Endothelial cell (in vitro differentiated cells): ENCODE measurements at regions not wholly inside any gene's neighbourhood (a gene's known extent, or its start where the extent isn't known, plus 50 kb on each side); places are given as distances from the start of the nearest gene placed in this dataset.

Experiments
- DNase-seq: peaks from one replicate; pipeline ENCODE4 v3.0.0; 2021; ENCODE audit warnings: low spot score
- H3K27ac Mint-ChIP-seq: one replicate; pipeline ENCODE4 v1.8.0; 2021; ENCODE audit warnings: mixed read lengths, inconsistent platforms; ENCODE audit not compliant: unreplicated experiment
- H3K27me3 Mint-ChIP-seq: one replicate; pipeline ENCODE4 v1.8.0; 2021; ENCODE audit warnings: mild to moderate bottlenecking, moderate library complexity, mixed read lengths, inconsistent platforms; ENCODE audit not compliant: unreplicated experiment
- H3K36me3 Mint-ChIP-seq: one replicate; pipeline ENCODE4 v1.8.0; 2021; ENCODE audit warnings: mild to moderate bottlenecking, low read depth, mixed read lengths, inconsistent platforms; ENCODE audit not compliant: unreplicated experiment
- H3K4me1 Mint-ChIP-seq: one replicate; pipeline ENCODE4 v1.8.0; 2021; ENCODE audit warnings: mild to moderate bottlenecking, mixed read lengths, inconsistent platforms; ENCODE audit not compliant: unreplicated experiment
- H3K4me3 Mint-ChIP-seq: one replicate; pipeline ENCODE4 v1.8.0; 2021; ENCODE audit warnings: mild to moderate bottlenecking, mixed read lengths, inconsistent platforms; ENCODE audit not compliant: unreplicated experiment
- H3K9me3 Mint-ChIP-seq: one replicate; pipeline ENCODE4 v1.8.0; 2021; ENCODE audit warnings: mixed read lengths, inconsistent platforms; ENCODE audit not compliant: unreplicated experiment
- TF ChIP-seq, protein P1 (sequence below): fragments of 200-600 bp; sonication (generic); IDR thresholded peaks from one replicate; pipeline ENCODE4 v1.5.0; 2021; ENCODE audit warnings: antibody characterized with exemption; ENCODE audit not compliant: unreplicated experiment

DNA sequence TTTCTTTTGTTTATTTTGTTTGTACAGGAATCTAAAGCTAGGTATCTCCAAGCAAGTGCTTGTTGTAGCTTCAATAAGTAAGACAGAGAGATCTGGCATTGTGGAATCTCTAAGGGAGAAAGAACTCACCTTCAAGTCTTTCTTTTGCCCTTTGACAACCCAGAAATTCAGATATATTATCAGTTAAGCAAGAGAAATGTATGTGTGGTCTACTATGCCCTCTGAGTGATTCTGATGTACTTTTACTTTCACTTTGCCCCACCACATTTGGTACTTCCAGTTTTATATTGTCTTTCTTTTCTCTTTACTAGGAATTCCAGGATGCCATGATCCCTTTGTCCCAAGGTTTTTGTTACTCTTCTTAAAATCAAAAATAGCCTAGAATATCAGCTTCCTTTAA, 259.6 kb upstream of the PIK3C3 start:
- Mint-ChIP-seq H3K27me3 (no peaks in the 10 kb centered on the region), H3K27ac (no peak overlapping the region), H3K36me3 (no peaks in the 10 kb centered on the region), H3K4me3 (no peak overlapping the region), H3K4me1 (no peaks in the 10 kb centered on the region), H3K9me3 (no peaks in the 10 kb centered on the region)
- TF ChIP-seq, protein P1, sequence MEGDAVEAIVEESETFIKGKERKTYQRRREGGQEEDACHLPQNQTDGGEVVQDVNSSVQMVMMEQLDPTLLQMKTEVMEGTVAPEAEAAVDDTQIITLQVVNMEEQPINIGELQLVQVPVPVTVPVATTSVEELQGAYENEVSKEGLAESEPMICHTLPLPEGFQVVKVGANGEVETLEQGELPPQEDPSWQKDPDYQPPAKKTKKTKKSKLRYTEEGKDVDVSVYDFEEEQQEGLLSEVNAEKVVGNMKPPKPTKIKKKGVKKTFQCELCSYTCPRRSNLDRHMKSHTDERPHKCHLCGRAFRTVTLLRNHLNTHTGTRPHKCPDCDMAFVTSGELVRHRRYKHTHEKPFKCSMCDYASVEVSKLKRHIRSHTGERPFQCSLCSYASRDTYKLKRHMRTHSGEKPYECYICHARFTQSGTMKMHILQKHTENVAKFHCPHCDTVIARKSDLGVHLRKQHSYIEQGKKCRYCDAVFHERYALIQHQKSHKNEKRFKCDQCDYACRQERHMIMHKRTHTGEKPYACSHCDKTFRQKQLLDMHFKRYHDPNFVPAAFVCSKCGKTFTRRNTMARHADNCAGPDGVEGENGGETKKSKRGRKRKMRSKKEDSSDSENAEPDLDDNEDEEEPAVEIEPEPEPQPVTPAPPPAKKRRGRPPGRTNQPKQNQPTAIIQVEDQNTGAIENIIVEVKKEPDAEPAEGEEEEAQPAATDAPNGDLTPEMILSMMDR, result no peak
- DNase-seq, result no peak

DNA sequence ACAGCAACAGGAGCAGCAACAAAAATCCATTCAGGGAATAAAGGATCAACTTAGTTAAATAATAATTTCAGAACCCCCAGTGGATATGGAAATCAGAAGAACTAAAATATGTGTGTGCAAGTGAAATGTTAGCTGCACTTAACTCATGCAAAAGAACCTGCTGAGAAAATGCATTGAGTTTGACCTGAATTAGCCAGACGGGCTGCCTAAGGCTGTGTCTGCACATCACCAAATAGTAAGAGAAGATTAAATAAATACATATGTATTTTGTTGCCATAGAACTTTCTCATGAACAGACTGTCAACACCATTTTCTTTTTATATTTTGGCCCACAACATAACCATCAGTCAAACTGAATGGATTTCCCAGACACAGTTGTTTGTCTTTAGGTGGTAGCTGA, 262.0 kb upstream of the PIK3C3 start:
- H3K9me3 Mint-ChIP-seq, result no peaks in the 10 kb centered on the region
- no peaks in the 10 kb centered on the region for H3K27me3 Mint-ChIP-seq
- H3K4me3 Mint-ChIP-seq, result no peak overlapping the region
- no peaks in the 10 kb centered on the region for H3K36me3 Mint-ChIP-seq
- no peak for DNase-seq
- TF ChIP-seq, protein P1, result no peak
- H3K27ac Mint-ChIP-seq, result no peak overlapping the region
- no peaks in the 10 kb centered on the region for H3K4me1 Mint-ChIP-seq

DNA sequence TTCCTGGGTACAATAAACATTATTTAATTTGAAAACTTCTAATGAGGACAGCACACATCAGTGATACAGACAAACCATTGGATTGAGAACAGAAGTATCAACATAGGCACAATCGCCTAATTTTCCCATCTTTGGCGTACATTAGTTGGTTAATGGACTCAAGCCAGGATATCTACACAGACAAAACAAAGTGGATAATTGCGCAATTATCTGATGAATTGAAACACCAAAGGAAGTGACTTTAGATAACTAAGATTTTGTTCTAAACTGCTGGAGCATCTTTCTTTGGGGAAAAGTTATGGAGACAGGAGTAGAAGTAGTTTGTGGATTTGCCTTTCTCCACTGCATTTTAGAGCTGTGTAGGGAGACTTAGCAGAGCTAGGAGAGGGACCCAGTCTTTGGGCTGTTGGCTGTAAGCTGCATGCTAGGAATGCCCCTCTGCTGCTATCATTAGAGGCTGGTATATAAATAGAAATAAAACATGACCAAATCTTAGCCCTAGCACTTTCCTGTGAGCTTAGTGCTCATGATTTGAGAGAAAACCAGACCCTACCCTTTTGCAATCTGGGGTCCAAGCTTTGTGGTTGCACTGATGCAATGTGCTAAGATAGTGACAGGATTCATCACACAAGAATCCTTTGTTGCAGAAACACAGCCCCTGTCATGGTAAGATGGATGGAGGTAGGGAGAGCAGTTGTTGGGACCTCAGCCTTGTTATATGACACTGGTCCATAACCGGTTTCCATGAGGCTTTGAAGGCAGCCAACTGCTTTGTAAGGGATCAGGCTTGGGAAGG, 264.5 kb upstream of the PIK3C3 start:
- TF ChIP-seq, protein P1, result no peak
- H3K36me3 Mint-ChIP-seq, result no peaks in the 10 kb centered on the region
- no peak for DNase-seq
- H3K9me3 Mint-ChIP-seq, result no peaks in the 10 kb centered on the region
- H3K4me3 Mint-ChIP-seq, result no peak overlapping the region
- H3K4me1 Mint-ChIP-seq, result no peaks in the 10 kb centered on the region
- H3K27ac Mint-ChIP-seq, result no peak overlapping the region
- no peaks in the 10 kb centered on the region for H3K27me3 Mint-ChIP-seq

DNA sequence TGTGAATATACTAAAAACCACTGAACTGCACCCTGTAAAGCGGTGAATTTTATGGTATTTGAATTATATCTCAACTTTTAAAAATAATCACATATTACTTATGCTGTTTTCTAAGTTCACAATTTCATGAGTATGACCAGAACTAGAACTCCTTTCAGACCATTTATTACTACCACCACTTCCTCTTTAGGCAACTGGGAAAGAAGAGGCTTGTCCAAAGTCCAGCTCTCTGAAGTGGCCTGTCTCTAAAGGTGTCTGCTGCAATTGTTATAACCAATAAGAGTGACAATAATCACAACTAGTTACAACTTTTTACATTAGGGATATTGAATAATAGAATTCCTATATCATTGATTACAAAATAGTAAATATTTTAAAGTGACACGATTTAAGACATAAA, 267.9 kb upstream of the PIK3C3 start:
- no peaks in the 10 kb centered on the region for H3K4me1 Mint-ChIP-seq
- no peak for DNase-seq
- TF ChIP-seq, protein P1, result no peak
- H3K27ac Mint-ChIP-seq, result no peak overlapping the region
- no peaks in the 10 kb centered on the region for H3K9me3 Mint-ChIP-seq
- no peaks in the 10 kb centered on the region for H3K36me3 Mint-ChIP-seq
- H3K4me3 Mint-ChIP-seq, result no peak overlapping the region
- no peaks in the 10 kb centered on the region for H3K27me3 Mint-ChIP-seq

DNA sequence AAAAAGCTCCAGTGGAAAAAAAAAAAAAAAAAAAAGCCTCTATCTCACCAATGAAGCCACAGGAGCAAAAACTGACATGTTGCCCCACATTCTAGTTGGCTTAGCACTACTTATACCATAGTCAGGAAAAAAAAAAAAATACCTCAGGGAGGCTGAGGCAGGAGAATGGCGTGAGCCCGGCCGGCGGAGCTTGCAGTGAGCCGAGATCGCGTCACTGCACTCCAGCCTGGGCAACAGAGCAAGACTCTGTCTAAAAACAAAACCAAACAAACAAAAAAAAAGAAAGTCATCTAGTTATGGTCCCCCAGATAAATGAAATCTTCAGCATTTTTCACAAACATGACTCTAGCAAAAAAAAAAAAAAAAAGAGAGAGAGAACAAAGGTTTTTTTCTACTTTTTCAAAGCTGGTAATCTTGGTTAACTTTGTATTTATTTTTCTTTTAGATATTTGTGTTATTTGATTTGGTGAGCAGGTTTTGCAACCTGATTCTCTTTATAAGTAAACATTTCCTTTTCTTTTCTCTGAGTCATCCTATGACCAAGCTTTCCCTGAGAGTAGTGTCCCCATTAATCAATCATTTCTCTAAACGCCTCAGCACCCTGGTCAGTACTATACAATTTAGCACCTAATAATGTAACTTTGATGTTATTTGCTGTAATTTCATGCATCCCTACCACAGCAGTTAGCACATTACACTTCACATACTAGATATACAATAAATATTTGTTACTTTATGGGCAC, 273.7 kb upstream of the PIK3C3 start:
- no peak overlapping the region for H3K4me3 Mint-ChIP-seq
- TF ChIP-seq, protein P1, result no peak
- H3K27ac Mint-ChIP-seq, result no peak overlapping the region
- H3K9me3 Mint-ChIP-seq, result no peaks in the 10 kb centered on the region
- H3K36me3 Mint-ChIP-seq, result no peaks in the 10 kb centered on the region
- no peaks in the 10 kb centered on the region for H3K27me3 Mint-ChIP-seq
- H3K4me1 Mint-ChIP-seq, result no peaks in the 10 kb centered on the region
- no peak for DNase-seq
